DND-41 (cell line): ENCODE measurements at regions not wholly inside any gene's neighbourhood (a gene's known extent, or its start where the extent isn't known, plus 50 kb on each side); places are given as distances from the start of the nearest gene placed in this dataset.
"Not testable (repeated sequence)": the region's sequence is repeated elsewhere in the genome, so short reads cannot be mapped to it uniquely, and the experiment has no call there.

Source experiments
- ATAC-seq: fragments of 200-7000 bp; cut with Tn5 transposase; 3 replicates; pipeline ENCODE4 v1.9.1; 2021; ENCODE audit warnings: low read depth; ENCODE audit not compliant: insufficient read depth
- DNase-seq: peaks from one replicate; pipeline ENCODE4 v3.0.0-alpha.2; 2020
- H2AFZ ChIP-seq: 2 replicates; pipeline ENCODE4 v1.6.0; 2012; ENCODE audit warnings: low read depth, low read length
- H3K27ac ChIP-seq: 2 replicates; pipeline ENCODE4 v1.5.1; 2012; ENCODE audit warnings: low read length, inconsistent platforms
- H3K27me3 ChIP-seq: fragments of 200-600 bp; sonication (generic); 2 replicates; pipeline ENCODE4 v1.6.0; 2012; ENCODE audit warnings: low read length, mild to moderate bottlenecking, inconsistent platforms; ENCODE audit not compliant: insufficient read depth, poor library complexity
- H3K36me3 ChIP-seq: 2 replicates; pipeline ENCODE4 v1.5.1; 2012; ENCODE audit warnings: low read length, inconsistent platforms; ENCODE audit not compliant: insufficient read depth
- H3K4me1 ChIP-seq: 2 replicates; pipeline ENCODE4 v1.5.1; 2012; ENCODE audit warnings: mild to moderate bottlenecking, low read length; ENCODE audit not compliant: insufficient read depth
- H3K4me2 ChIP-seq: 2 replicates; pipeline ENCODE4 v1.6.0; 2012; ENCODE audit warnings: mild to moderate bottlenecking, moderate library complexity, low read length, inconsistent platforms; ENCODE audit not compliant: insufficient read depth
- H3K4me3 ChIP-seq, 2 experiments: fragments of 200-600 bp in 1 of 2; shearing (Covaris generic) in 1 of 2; 2 replicates each; pipeline ENCODE4 v1.5.1; 2012 to 2016; ENCODE audit warnings: inconsistent platforms in 2 of 2, low read length in 2 of 2, mild to moderate bottlenecking in 2 of 2, low read depth in 1 of 2, moderate library complexity in 1 of 2
- H3K79me2 ChIP-seq: 2 replicates; pipeline ENCODE4 v1.6.0; 2012; ENCODE audit warnings: low read length, inconsistent platforms; ENCODE audit not compliant: insufficient read depth
- H3K9ac ChIP-seq: 2 replicates; pipeline ENCODE4 v1.6.0; 2012; ENCODE audit warnings: low read depth, mild to moderate bottlenecking, inconsistent platforms, low read length, moderate library complexity
- H3K9me3 ChIP-seq: 2 replicates; pipeline ENCODE4 v1.5.1; 2012; ENCODE audit warnings: low read length, moderate library complexity, mild to moderate bottlenecking, inconsistent platforms; ENCODE audit not compliant: insufficient read depth, severe bottlenecking
- H4K20me1 ChIP-seq: 2 replicates; pipeline ENCODE4 v1.6.0; 2012; ENCODE audit warnings: low read length; ENCODE audit not compliant: insufficient read depth
- CTCF ChIP-seq: IDR thresholded peaks from 2 replicates; pipeline ENCODE4 v1.5.1; 2012; ENCODE audit warnings: borderline replicate concordance, low read length, moderate library complexity, mild to moderate bottlenecking; ENCODE audit not compliant: poor library complexity, severe bottlenecking; ENCODE audit errors: extremely low read depth
- EZH2 ChIP-seq: IDR thresholded peaks from 3 replicates; pipeline ENCODE4 v1.6.1; 2012; ENCODE audit warnings: borderline replicate concordance, low read depth, mild to moderate bottlenecking, moderate library complexity, low read length, inconsistent platforms; ENCODE audit not compliant: severe bottlenecking

DNA sequence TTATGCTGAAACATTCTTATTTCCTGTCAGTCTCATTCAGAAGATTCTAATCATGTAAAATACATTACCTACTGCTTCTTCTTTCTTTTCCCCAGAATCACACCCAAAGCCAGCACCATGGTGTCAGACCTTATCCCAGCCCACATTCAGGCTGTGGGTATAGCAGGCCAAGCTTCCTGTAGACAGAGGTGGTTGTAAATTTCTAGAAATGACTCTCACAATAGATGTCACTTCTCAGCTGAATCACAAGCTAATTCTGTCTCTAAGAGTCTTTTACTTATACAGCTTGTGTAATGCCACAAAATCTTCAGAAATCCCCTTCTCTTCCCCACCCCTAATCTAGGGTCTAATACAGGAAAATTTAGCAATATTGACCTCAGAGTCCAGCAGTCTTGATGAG is 239.6 kb downstream of the PARM1 start:
- Histone ChIP-seq H3K27me3 (no peaks in the 10 kb centered on the region), H3K36me3 (no peaks in the 10 kb centered on the region), H3K4me1 (no peaks in the 10 kb centered on the region), H3K4me2 (no peak overlapping the region), H3K9me3 (no peaks in the 10 kb centered on the region), H3K4me3 (no peak overlapping the region), H2AFZ (no peak overlapping the region), H3K79me2 (no peaks in the 10 kb centered on the region), H4K20me1 (no peaks in the 10 kb centered on the region), H3K9ac (no peak overlapping the region), H3K27ac (no peak overlapping the region)
- ATAC-seq (no peak), DNase-seq (no peak)
- TF ChIP-seq CTCF (no peak), EZH2 (no peak)

DNA sequence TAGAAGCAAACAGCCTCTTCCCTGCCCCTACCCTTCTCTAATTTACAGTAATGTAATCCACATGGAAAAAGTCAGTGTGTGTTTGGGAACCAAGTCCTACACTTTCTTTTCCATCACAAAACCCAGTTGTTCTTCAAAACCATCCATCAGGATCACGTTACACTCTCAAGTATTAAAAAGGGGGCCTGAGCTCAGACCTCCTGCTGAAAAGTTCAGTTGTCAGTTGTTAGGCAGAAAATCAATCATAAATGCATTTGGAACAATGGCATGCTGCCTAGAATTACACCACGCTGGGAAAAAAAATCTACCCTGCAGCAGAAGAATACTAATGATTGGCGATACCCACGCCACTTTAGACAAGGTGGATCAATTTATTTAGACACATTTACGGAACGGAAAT is 236.5 kb downstream of the PARM1 start:
- no peak overlapping the region for H2AFZ ChIP-seq
- no peaks in the 10 kb centered on the region for H3K79me2 ChIP-seq
- H3K36me3 ChIP-seq, result no peaks in the 10 kb centered on the region
- no peak overlapping the region for H3K9ac ChIP-seq
- no peaks in the 10 kb centered on the region for H3K9me3 ChIP-seq
- TF ChIP-seq CTCF (no peak), EZH2 (no peak)
- H3K4me1 ChIP-seq, result no peaks in the 10 kb centered on the region
- H3K27ac ChIP-seq, result no peak overlapping the region
- ATAC-seq (no peak), DNase-seq (no peak)
- H3K4me2 ChIP-seq, result no peak overlapping the region
- H4K20me1 ChIP-seq, result no peaks in the 10 kb centered on the region
- H3K27me3 ChIP-seq, result no peaks in the 10 kb centered on the region
- H3K4me3 ChIP-seq, result no peak overlapping the region

- H4K20me1 ChIP-seq, result no peaks in the 10 kb centered on the region
- H3K27me3 ChIP-seq, result no peaks in the 10 kb centered on the region
- H3K9ac ChIP-seq, result no peak overlapping the region
- H3K36me3 ChIP-seq, result no peaks in the 10 kb centered on the region
- TF ChIP-seq EZH2 (no peak), CTCF (no peak)
- no peak overlapping the region for H2AFZ ChIP-seq
- no peaks in the 10 kb centered on the region for H3K79me2 ChIP-seq
- H3K4me2 ChIP-seq, result no peak overlapping the region
- no peak overlapping the region for H3K4me3 ChIP-seq
- no peak for ATAC-seq
- H3K4me1 ChIP-seq, result no peaks in the 10 kb centered on the region
- no peak for DNase-seq
- no peaks in the 10 kb centered on the region for H3K9me3 ChIP-seq
- H3K27ac ChIP-seq, result no peak overlapping the region
Measured at GRCh38 chr4:75169020-75169419, 236.1 kb downstream of the PARM1 start.

DNA sequence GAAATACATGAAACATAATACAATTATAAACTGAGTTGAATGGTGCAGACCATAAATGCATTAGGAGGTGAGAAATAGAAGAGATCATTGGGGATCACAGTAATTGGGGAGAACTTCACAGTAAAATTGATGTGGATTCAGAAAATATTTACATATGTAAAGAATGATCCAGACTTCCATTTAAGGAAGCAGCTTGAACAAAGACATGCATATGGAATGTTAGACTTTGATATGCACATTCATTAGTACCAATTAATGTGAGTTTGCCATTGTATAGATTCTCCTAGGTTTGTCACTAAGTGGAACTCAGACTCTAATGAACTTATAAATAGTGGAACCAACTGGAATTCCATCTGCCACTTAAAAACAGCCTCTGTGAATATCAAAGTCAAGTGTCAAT is 235.6 kb downstream of the PARM1 start:
- H3K79me2 ChIP-seq, result no peaks in the 10 kb centered on the region
- TF ChIP-seq EZH2 (no peak), CTCF (no peak)
- no peak overlapping the region for H3K9ac ChIP-seq
- H3K4me2 ChIP-seq, result no peak overlapping the region
- H3K4me1 ChIP-seq, result no peaks in the 10 kb centered on the region
- DNase-seq (no peak), ATAC-seq (no peak)
- no peak overlapping the region for H3K27ac ChIP-seq
- no peak overlapping the region for H2AFZ ChIP-seq
- no peaks in the 10 kb centered on the region for H4K20me1 ChIP-seq
- H3K4me3 ChIP-seq, result no peak overlapping the region
- H3K27me3 ChIP-seq, result no peaks in the 10 kb centered on the region
- H3K36me3 ChIP-seq, result no peaks in the 10 kb centered on the region
- no peaks in the 10 kb centered on the region for H3K9me3 ChIP-seq

DNA sequence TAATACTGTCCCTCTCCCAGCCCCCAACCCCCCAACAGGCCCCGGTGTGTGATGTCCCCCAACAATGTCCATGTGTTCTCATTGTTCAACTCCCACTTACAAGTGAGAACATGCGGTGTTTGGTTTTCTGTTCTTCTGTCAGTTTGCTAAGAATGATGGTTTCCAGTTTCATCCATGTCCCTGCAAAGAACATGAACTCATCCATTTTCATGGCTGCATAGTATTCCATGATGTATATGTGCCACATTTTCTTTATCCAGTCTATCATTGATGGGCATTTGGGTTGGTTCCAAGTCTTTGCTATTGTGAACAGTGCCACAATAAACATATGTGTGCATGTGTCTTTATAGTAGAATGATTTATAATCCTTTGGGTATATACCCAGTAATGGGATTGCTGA is 232.2 kb downstream of the PARM1 start:
- H3K27ac ChIP-seq, H3K27me3 ChIP-seq, ATAC-seq, H2AFZ ChIP-seq, H3K4me3 ChIP-seq, H3K9me3 ChIP-seq, H3K9ac ChIP-seq, H4K20me1 ChIP-seq, DNase-seq, H3K4me1 ChIP-seq, H3K79me2 ChIP-seq, H3K4me2 ChIP-seq, H3K36me3 ChIP-seq: not testable (repeated sequence)
